Islet of Langerhans (tissue), 1 donor: ENCODE measurements at regions not wholly inside any gene's neighbourhood (a gene's known extent, or its start where the extent isn't known, plus 50 kb on each side); places are given as distances from the start of the nearest gene placed in this dataset.

Experiments
- FAIRE-seq: peaks from one replicate; lab custom pipeline; 2011; peaks lifted over from hg19 to GRCh38; lab: Jason Lieb, UNC

- FAIRE-seq: no peak
Observed at GRCh38 chr18:73733806-73734314, 413.8 kb downstream of the FBXO15 start.

GRCh38 chr18:73733376-73733775, 414.3 kb downstream of the FBXO15 start:
- no peak for FAIRE-seq

- no peak for FAIRE-seq
Observed at GRCh38 chr18:73728657-73729056, 419.0 kb downstream of the FBXO15 start.

- FAIRE-seq: no peak
Observed at GRCh38 chr18:73724958-73725357, 422.7 kb downstream of the FBXO15 start.

- no peak for FAIRE-seq
Observed at GRCh38 chr18:73719611-73720010, 428.0 kb downstream of the FBXO15 start.

GRCh38 chr18:73717570-73717969, 430.1 kb downstream of the FBXO15 start:
- FAIRE-seq: no peak

- FAIRE-seq: no peak
Observed at GRCh38 chr18:73715210-73715670, 432.4 kb downstream of the FBXO15 start.

GRCh38 chr18:73714466-73714865, 433.2 kb downstream of the FBXO15 start:
- no peak for FAIRE-seq

- FAIRE-seq: no peak
Observed at GRCh38 chr18:73711256-73711655, 436.4 kb downstream of the FBXO15 start.

- FAIRE-seq: no peak
Observed at GRCh38 chr18:73708591-73708990, 439.0 kb downstream of the FBXO15 start.

GRCh38 chr18:73707035-73707434, 440.6 kb downstream of the FBXO15 start:
- FAIRE-seq: no peak

GRCh38 chr18:73697353-73697752, 450.3 kb downstream of the FBXO15 start:
- no peak for FAIRE-seq

GRCh38 chr18:73696698-73697097, 450.9 kb downstream of the FBXO15 start:
- no peak for FAIRE-seq

GRCh38 chr18:73696171-73696570, 451.5 kb downstream of the FBXO15 start:
- no peak for FAIRE-seq

GRCh38 chr18:73693091-73693490, 454.5 kb downstream of the FBXO15 start:
- no peak for FAIRE-seq

- FAIRE-seq: no peak
Observed at GRCh38 chr18:73691624-73692023, 456.0 kb downstream of the FBXO15 start.

- no peak for FAIRE-seq
Observed at GRCh38 chr18:73691118-73691517, 456.5 kb downstream of the FBXO15 start.

- FAIRE-seq: no peak
Observed at GRCh38 chr18:73690222-73690621, 457.4 kb downstream of the FBXO15 start.

GRCh38 chr18:73688851-73689711, 458.6 kb downstream of the FBXO15 start:
- no peak for FAIRE-seq

- no peak for FAIRE-seq
Observed at GRCh38 chr18:73688161-73688560, 459.5 kb downstream of the FBXO15 start.

- FAIRE-seq: no peak
Observed at GRCh38 chr18:73684647-73685046, 463.0 kb downstream of the FBXO15 start.

- no peak for FAIRE-seq
Observed at GRCh38 chr18:73683409-73684238, 464.0 kb downstream of the FBXO15 start.

- FAIRE-seq: no peak
Observed at GRCh38 chr18:73681912-73682311, 465.7 kb downstream of the FBXO15 start.
